Endodermal cell (in vitro differentiated cells): ENCODE measurements at regions not wholly inside any gene's neighbourhood (a gene's known extent, or its start where the extent isn't known, plus 50 kb on each side); places are given as distances from the start of the nearest gene placed in this dataset.

ENCODE experiments used
- DNase-seq: peaks from one replicate; pipeline ENCODE4 v3.0.0-alpha.2; 2017
- H3K27ac ChIP-seq: 2 replicates; pipeline ENCODE4 v1.5.1; 2013; ENCODE audit warnings: mild to moderate bottlenecking, low read depth, low read length, moderate library complexity
- H3K27me3 ChIP-seq: 2 replicates; pipeline ENCODE4 v1.6.1; 2013; ENCODE audit warnings: mild to moderate bottlenecking, low read length, moderate library complexity; ENCODE audit not compliant: insufficient read depth, control insufficient read depth, poor library complexity, severe bottlenecking
- H3K36me3 ChIP-seq: 2 replicates; pipeline ENCODE4 v1.7.0; 2013; ENCODE audit warnings: mild to moderate bottlenecking, low read length, moderate library complexity; ENCODE audit not compliant: control insufficient read depth, insufficient read depth
- H3K4me1 ChIP-seq: one replicate; pipeline ENCODE4 v1.7.0; 2013; ENCODE audit warnings: low read length; ENCODE audit not compliant: control insufficient read depth, insufficient read depth
- H3K4me3 ChIP-seq: 2 replicates; pipeline ENCODE4 v1.5.1; 2013; ENCODE audit warnings: mild to moderate bottlenecking, low read length, moderate library complexity
- H3K9ac ChIP-seq: 2 replicates; pipeline ENCODE4 v1.6.1; 2013; ENCODE audit warnings: mild to moderate bottlenecking, low read length, moderate library complexity; ENCODE audit not compliant: poor library complexity, severe bottlenecking; ENCODE audit errors: extremely low read depth
- H3K9me3 ChIP-seq: 2 replicates; pipeline ENCODE4 v1.6.1; 2013; ENCODE audit warnings: mild to moderate bottlenecking, low read length, moderate library complexity; ENCODE audit not compliant: control insufficient read depth
- H3K27ac Mint-ChIP-seq: 2 replicates; pipeline ENCODE4 v1.8.0; 2020; ENCODE audit warnings: mixed read lengths
- H3K27me3 Mint-ChIP-seq: 2 replicates; pipeline ENCODE4 v1.8.0; 2021; ENCODE audit warnings: mild to moderate bottlenecking, mixed read lengths; ENCODE audit not compliant: insufficient read depth
- H3K36me3 Mint-ChIP-seq: 2 replicates; pipeline ENCODE4 v1.8.0; 2020; ENCODE audit warnings: low read depth, mixed read lengths
- H3K4me1 Mint-ChIP-seq: 2 replicates; pipeline ENCODE4 v1.8.0; 2020; ENCODE audit warnings: mixed read lengths
- H3K4me3 Mint-ChIP-seq: 2 replicates; pipeline ENCODE4 v1.8.0; 2020; ENCODE audit warnings: mild to moderate bottlenecking, moderate library complexity, mixed read lengths
- H3K9me3 Mint-ChIP-seq: 2 replicates; pipeline ENCODE4 v1.8.0; 2020; ENCODE audit warnings: mild to moderate bottlenecking, mixed read lengths
- WGBS, 2 experiments: methylation state at CpG; one replicate each; pipeline versions ENCODE4 v1.1.5 to v1.1.7; 2013; ENCODE audit warnings: missing lambda C conversion rate in 2 of 2, mixed read lengths in 1 of 2; ENCODE audit not compliant: insufficient coverage in 1 of 2, insufficient read length in 1 of 2; 5-methylcytosine and 5-hydroxymethylcytosine counted together
- TF ChIP-seq, protein P1 (sequence below): fragments of 200-600 bp; sonication (generic); conservative IDR thresholded peaks from 2 replicates; pipeline ENCODE4 v1.5.0; 2021; ENCODE audit warnings: antibody characterized with exemption, mild to moderate bottlenecking

DNA sequence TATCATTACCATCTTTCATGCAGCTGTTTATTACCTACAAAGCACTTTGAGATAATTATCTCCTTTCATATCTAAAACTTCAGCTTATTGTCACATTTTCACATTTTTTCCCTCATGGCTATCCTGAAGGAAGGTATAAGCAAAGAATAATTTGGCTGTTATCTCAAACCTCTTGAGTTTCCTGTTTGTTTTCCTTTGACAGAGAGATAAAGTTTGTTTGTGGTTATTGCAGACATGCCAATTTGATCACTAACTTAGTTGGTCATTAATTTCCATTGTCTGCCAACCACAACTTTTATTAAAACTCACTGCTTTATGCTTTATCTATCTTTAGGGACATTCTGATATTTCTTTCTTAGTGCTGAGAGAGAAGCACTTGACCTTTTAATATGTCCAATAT, 89.8 kb upstream of the SPANXB1 start:
- Mint-ChIP-seq H3K27ac (no peak overlapping the region), H3K4me3 (no peak overlapping the region)
- TF ChIP-seq, protein P1, sequence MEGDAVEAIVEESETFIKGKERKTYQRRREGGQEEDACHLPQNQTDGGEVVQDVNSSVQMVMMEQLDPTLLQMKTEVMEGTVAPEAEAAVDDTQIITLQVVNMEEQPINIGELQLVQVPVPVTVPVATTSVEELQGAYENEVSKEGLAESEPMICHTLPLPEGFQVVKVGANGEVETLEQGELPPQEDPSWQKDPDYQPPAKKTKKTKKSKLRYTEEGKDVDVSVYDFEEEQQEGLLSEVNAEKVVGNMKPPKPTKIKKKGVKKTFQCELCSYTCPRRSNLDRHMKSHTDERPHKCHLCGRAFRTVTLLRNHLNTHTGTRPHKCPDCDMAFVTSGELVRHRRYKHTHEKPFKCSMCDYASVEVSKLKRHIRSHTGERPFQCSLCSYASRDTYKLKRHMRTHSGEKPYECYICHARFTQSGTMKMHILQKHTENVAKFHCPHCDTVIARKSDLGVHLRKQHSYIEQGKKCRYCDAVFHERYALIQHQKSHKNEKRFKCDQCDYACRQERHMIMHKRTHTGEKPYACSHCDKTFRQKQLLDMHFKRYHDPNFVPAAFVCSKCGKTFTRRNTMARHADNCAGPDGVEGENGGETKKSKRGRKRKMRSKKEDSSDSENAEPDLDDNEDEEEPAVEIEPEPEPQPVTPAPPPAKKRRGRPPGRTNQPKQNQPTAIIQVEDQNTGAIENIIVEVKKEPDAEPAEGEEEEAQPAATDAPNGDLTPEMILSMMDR = no peak

DNA sequence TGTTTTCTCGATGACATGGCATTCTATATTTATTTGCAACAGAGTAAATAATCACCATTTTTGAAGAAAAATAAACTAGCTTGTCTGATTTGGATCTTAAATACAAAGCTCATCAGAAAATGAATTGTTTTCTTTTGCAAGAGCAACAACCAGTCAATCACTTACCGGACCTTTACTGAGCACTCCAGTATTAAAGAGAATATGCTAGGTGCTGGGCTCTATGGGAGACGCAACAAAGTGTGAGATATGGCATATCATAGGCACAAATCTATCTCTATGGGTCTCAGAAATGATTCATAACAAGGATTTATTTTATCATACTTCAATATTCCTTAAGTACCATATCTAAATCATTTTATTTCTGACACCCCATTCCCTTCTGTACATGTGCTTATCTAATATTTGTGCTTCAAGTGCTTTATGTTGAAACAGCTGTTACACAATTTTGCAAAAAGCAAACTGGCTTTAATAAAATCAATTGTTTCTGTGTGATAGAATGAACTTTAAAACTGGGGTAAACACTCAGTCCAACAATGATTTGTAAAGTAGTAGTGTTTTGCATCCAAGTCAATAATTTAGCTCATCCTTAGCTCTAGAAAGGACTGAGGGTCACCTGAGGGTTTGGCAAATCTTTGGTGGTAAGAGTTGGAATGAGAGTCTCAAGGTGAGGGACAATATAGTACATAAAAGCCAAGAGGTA, 88.4 kb upstream of the SPANXB1 start:
- Histone ChIP-seq H3K9me3 (no peaks in the 10 kb centered on the region), H3K36me3 (no peaks in the 10 kb centered on the region), H3K4me1 (no peaks in the 10 kb centered on the region), H3K27ac (no peak overlapping the region), H3K27me3 (no peaks in the 10 kb centered on the region), H3K4me3 (no peak overlapping the region), H3K9ac (no peak overlapping the region)
- H3K27ac Mint-ChIP-seq = no peak overlapping the region
- no peak overlapping the region for H3K4me3 Mint-ChIP-seq
- no peaks in the 10 kb centered on the region for H3K27me3 Mint-ChIP-seq
- no peak for DNase-seq
- H3K4me1 Mint-ChIP-seq = peaks cover under 1% of the 10 kb centered on the region
- H3K36me3 Mint-ChIP-seq = no peaks in the 10 kb centered on the region
- TF ChIP-seq, protein P1 = no peak
- 83% methylated on average over 2 of the region's 3 CpGs; no CpG with 5 or more reads in 1 of the 2 experiments for WGBS, 2 experiments
- H3K9me3 Mint-ChIP-seq = peaks cover 40% of the 10 kb centered on the region

More for the DNA sequence above, 89.8 kb upstream of the SPANXB1 start:
- Histone ChIP-seq H3K27me3 (no peaks in the 10 kb centered on the region), H3K36me3 (no peaks in the 10 kb centered on the region), H3K9me3 (no peaks in the 10 kb centered on the region), H3K27ac (no peak overlapping the region), H3K9ac (no peak overlapping the region), H3K4me3 (no peak overlapping the region), H3K4me1 (no peaks in the 10 kb centered on the region)
- H3K4me1 Mint-ChIP-seq = no peaks in the 10 kb centered on the region
- no peaks in the 10 kb centered on the region for H3K36me3 Mint-ChIP-seq
- peaks cover 39% of the 10 kb centered on the region for H3K9me3 Mint-ChIP-seq
- DNase-seq = no peak
- H3K27me3 Mint-ChIP-seq = no peaks in the 10 kb centered on the region

DNA sequence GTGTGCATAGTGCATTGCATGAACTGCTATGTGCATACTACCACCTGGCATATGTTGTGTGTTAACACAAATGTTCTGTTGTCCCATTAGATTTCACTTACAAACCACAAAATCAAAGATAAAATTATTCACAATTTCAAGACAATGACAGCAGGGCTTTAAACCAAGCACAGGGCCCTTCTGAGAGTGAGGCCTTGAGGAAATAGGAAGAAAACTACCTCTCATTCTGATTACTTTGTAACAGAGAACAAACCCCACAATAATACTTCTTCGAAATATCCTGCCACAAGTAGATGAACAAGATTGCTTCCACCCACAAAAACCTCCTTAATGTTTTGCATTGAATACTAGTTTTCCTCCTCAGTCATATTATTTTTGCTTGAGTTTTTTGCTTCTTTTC, 85.5 kb upstream of the SPANXB1 start:
- Histone ChIP-seq H3K27ac (no peak overlapping the region), H3K36me3 (no peaks in the 10 kb centered on the region), H3K4me3 (no peak overlapping the region), H3K9me3 (no peaks in the 10 kb centered on the region), H3K4me1 (no peaks in the 10 kb centered on the region), H3K27me3 (no peaks in the 10 kb centered on the region), H3K9ac (no peak overlapping the region)
- Mint-ChIP-seq H3K4me1 (peaks cover 3% of the 10 kb centered on the region), H3K27ac (no peak overlapping the region), H3K27me3 (no peaks in the 10 kb centered on the region), H3K36me3 (no peaks in the 10 kb centered on the region), H3K9me3 (peaks cover 52% of the 10 kb centered on the region), H3K4me3 (no peak overlapping the region)
- TF ChIP-seq, protein P1 = no peak
- DNase-seq = no peak
- WGBS, 2 experiments = 93% methylated on average over 1 of the region's 1 CpG; no CpG with 5 or more reads in 1 of the 2 experiments
